Caco-2 (cell line): ENCODE measurements at regions not wholly inside any gene's neighbourhood (a gene's known extent, or its start where the extent isn't known, plus 50 kb on each side); places are given as distances from the start of the nearest gene placed in this dataset.
A peak's percentile ranks its signal among the peaks of the same experiment; 100 is the strongest.

Experiments used
- BruUV-seq: library from RNA; stranded (reverse); fragments of 400-500 nt; replicated peaks from 2 replicates; lab custom pipeline; 2021; lab: Mats Ljungman, UMichigan
- CTCF ChIA-PET: fragments of 300-600 bp; sonication (Branson Sonifier 250); formaldehyde crosslinking; loops from one replicate; lab custom pipeline; 2022; ENCODE audit warnings: antibody characterized with exemption; lab: Charles Lee
- POLR2A ChIA-PET: fragments of 300-600 bp; sonication (Branson Sonifier 250); formaldehyde crosslinking; loops from one replicate; lab custom pipeline; 2022; ENCODE audit warnings: antibody characterized with exemption; lab: Charles Lee
- DNase-seq, 2 experiments: peaks; one replicate each; pipeline versions ENCODE4 v3.0.0 to v3.0.0-alpha.2; 2020 to 2022
- H3K27me3 ChIP-seq: replicated peaks from 2 replicates; pipeline ENCODE4 v1.6.0; 2011; ENCODE audit warnings: low read length; ENCODE audit not compliant: control insufficient read depth, insufficient read depth
- H3K36me3 ChIP-seq: 2 replicates; pipeline ENCODE4 v1.5.1; 2011; ENCODE audit warnings: low read length; ENCODE audit not compliant: control insufficient read depth, insufficient read depth
- H3K4me1 ChIP-seq: fragments of 250-450 bp; sonication (Bioruptor Pico); 2 replicates; pipeline ENCODE4 v1.5.1; 2020; ENCODE audit warnings: mild to moderate bottlenecking
- H3K4me3 ChIP-seq: 2 replicates; pipeline ENCODE4 v1.5.1; 2011; ENCODE audit warnings: low read depth, mild to moderate bottlenecking, control low read depth, low read length
- H3K9me3 ChIP-seq: fragments of 250-450 bp; sonication (Bioruptor Pico); 2 replicates; pipeline ENCODE4 v1.5.1; 2020; ENCODE audit warnings: mild to moderate bottlenecking, moderate library complexity
- H3K27ac Mint-ChIP-seq: one replicate; pipeline ENCODE4 v1.8.0; 2022; ENCODE audit warnings: mixed read lengths; ENCODE audit not compliant: unreplicated experiment
- H3K27me3 Mint-ChIP-seq: one replicate; pipeline ENCODE4 v1.8.0; 2022; ENCODE audit warnings: mixed read lengths; ENCODE audit not compliant: insufficient read depth, unreplicated experiment
- H3K36me3 Mint-ChIP-seq: one replicate; pipeline ENCODE4 v1.8.0; 2022; ENCODE audit warnings: mild to moderate bottlenecking, mixed read lengths; ENCODE audit not compliant: insufficient read depth, unreplicated experiment
- H3K4me1 Mint-ChIP-seq: one replicate; pipeline ENCODE4 v1.8.0; 2022; ENCODE audit warnings: low read depth, mixed read lengths; ENCODE audit not compliant: unreplicated experiment
- H3K4me3 Mint-ChIP-seq: one replicate; pipeline ENCODE4 v1.8.0; 2022; ENCODE audit warnings: mild to moderate bottlenecking, moderate library complexity, mixed read lengths; ENCODE audit not compliant: unreplicated experiment
- H3K9me3 Mint-ChIP-seq: one replicate; pipeline ENCODE4 v1.8.0; 2022; ENCODE audit warnings: mixed read lengths; ENCODE audit not compliant: unreplicated experiment
- intact Hi-C: fragments of 100-400 bp; cut with micrococcal nuclease; formaldehyde crosslinking; loops from one replicate; pipeline ENCODE4 v1.10.0; 2022; ENCODE audit not compliant: unreplicated experiment
- TF ChIP-seq, protein P1 (sequence below), 2 experiments: fragments of 200-600 bp in 1 of 2; IDR thresholded peaks; 1 replicate in 1 of 2; 2 replicates in 1 of 2; pipeline versions ENCODE4 v1.5.1 to v1.8.0; 2011 to 2022; ENCODE audit warnings: antibody characterized with exemption in 1 of 2, control low read depth in 1 of 2, inconsistent platforms in 1 of 2, low read depth in 1 of 2, low read length in 1 of 2, mild to moderate bottlenecking in 1 of 2, moderate library complexity in 1 of 2; ENCODE audit not compliant: insufficient read depth in 1 of 2, severe bottlenecking in 1 of 2, unreplicated experiment in 1 of 2

DNA sequence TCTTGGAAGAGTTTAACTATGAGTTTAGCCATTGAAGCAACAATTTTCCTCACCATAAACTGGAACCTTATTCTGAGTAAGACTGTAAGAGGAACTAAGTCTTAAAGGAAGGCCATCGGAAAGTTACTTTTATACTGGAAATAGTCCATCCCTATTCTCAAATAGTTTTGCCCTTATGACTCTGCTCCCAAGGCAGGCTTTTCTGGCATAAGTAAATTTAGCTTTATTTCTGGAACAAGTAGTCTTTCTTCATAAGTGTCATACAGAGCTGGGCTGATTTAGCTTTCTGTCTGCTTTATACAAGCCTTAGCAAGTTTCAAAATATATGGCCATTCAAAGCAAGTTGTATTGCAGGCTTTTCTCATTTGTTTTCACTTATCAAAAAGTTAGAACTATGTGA, 328.1 kb downstream of the HACE1 start:
- no TSS peak for BruUV-seq
- Mint-ChIP-seq H3K27me3 (no peaks in the 10 kb centered on the region), H3K9me3 (peaks cover 14% of the 10 kb centered on the region), H3K4me3 (no peak overlapping the region), H3K4me1 (peaks cover 19% of the 10 kb centered on the region), H3K27ac (no peak overlapping the region), H3K36me3 (no peaks in the 10 kb centered on the region)
- Histone ChIP-seq H3K27me3 (no peaks in the 10 kb centered on the region), H3K4me1 (peaks cover 6% of the 10 kb centered on the region), H3K9me3 (no peaks in the 10 kb centered on the region), H3K36me3 (no peaks in the 10 kb centered on the region), H3K4me3 (no peak overlapping the region)
- intact Hi-C loops, result no loop called here
- TF ChIP-seq, protein P1, sequence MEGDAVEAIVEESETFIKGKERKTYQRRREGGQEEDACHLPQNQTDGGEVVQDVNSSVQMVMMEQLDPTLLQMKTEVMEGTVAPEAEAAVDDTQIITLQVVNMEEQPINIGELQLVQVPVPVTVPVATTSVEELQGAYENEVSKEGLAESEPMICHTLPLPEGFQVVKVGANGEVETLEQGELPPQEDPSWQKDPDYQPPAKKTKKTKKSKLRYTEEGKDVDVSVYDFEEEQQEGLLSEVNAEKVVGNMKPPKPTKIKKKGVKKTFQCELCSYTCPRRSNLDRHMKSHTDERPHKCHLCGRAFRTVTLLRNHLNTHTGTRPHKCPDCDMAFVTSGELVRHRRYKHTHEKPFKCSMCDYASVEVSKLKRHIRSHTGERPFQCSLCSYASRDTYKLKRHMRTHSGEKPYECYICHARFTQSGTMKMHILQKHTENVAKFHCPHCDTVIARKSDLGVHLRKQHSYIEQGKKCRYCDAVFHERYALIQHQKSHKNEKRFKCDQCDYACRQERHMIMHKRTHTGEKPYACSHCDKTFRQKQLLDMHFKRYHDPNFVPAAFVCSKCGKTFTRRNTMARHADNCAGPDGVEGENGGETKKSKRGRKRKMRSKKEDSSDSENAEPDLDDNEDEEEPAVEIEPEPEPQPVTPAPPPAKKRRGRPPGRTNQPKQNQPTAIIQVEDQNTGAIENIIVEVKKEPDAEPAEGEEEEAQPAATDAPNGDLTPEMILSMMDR (IDR thresholded peaks at IDR 0.05; ENCODE audit: insufficient read depth in 1 of 2, low read depth in 1 of 2, low read length in 1 of 2, severe bottlenecking in 1 of 2, unreplicated experiment in 1 of 2), result no peak
- CTCF ChIA-PET, result no interaction called here
- no peak for DNase-seq
- POLR2A ChIA-PET, result no interaction called here

DNA sequence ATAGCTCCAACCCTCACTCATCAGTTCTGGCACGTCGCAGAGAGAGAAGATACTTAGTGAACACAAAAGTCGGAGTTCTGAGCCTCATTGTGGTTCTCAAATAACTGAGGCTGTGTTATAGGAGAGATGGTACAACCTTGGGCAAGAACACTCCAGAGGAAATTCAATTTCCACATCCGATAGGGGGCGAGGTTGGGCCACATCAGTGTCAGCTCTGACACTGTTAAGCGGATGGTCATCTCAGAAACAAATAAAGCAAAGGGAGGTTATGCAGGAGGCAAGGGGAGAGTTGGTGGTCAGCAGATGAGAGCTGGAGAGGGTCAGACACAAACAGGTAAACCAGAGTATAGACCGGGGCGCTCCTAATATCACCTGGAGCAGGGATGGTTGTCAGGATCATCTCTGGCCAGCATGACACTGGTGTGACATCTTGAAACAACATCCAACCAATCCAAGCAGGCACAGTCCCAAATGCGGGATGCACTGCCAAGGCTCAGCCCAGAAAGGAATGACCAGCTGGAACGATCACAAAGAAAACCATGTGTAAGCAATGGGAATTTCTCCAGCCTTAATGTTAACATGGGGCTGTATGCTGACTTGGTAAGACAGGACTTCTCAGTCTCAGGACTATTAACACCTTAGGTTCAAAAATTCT, 331.8 kb downstream of the HACE1 start:
- H3K27ac Mint-ChIP-seq, result peak overlapping the region; percentile 17
- no peaks in the 10 kb centered on the region for H3K36me3 Mint-ChIP-seq
- peaks cover 16% of the 10 kb centered on the region for H3K4me1 ChIP-seq
- ChIA-PET CTCF (no interaction called here), POLR2A (no interaction called here)
- no peaks in the 10 kb centered on the region for H3K36me3 ChIP-seq
- intact Hi-C loops, result loop anchor here (5.0 to 10.0 kb wide), 3 partner anchors 123 to 731 kb away; no protein-coding TSS in a partner anchor
- peaks cover 35% of the 10 kb centered on the region for H3K4me1 Mint-ChIP-seq
- H3K4me3 Mint-ChIP-seq, result no peak overlapping the region
- DNase-seq, result no peak
- peaks cover 14% of the 10 kb centered on the region for H3K9me3 Mint-ChIP-seq
- H3K27me3 Mint-ChIP-seq, result no peaks in the 10 kb centered on the region
- BruUV-seq, result no TSS peak
- TF ChIP-seq, protein P1 (IDR thresholded peaks at IDR 0.05; ENCODE audit: insufficient read depth in 1 of 2, low read depth in 1 of 2, low read length in 1 of 2, severe bottlenecking in 1 of 2, unreplicated experiment in 1 of 2), result no peak
- no peaks in the 10 kb centered on the region for H3K9me3 ChIP-seq
- no peak overlapping the region for H3K4me3 ChIP-seq
- H3K27me3 ChIP-seq, result no peaks in the 10 kb centered on the region

DNA sequence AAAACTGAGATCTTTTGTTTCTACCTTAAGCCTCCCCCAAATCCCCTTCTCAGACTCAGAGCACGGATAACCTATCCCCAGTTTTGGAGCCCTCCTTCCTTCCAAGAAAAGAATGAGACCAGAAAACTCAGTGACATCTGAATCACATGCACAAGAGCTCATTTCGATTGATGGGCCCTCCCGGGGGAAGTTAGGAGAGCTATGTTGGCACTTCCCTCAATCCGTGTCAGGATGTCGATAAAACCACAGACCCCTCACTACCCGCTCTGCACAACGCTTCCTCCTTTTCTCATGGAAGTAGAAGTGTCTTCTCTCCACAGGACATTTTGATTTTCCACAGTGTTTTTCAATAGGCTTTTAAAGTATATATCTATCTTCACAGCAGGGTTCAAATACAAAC, 332.4 kb downstream of the HACE1 start:
- CTCF ChIA-PET, result no interaction called here

More for the DNA sequence above, 332.4 kb downstream of the HACE1 start:
- intact Hi-C loops, result loop anchor here (5.0 to 10.0 kb wide), 3 partner anchors 123 to 730 kb away; no protein-coding TSS in a partner anchor
- Mint-ChIP-seq H3K4me1 (peaks cover 35% of the 10 kb centered on the region), H3K9me3 (peaks cover 14% of the 10 kb centered on the region), H3K27ac (peak overlapping the region; percentile 17), H3K27me3 (no peaks in the 10 kb centered on the region), H3K4me3 (peak overlapping the region; percentile 23), H3K36me3 (no peaks in the 10 kb centered on the region)
- peaks cover 16% of the 10 kb centered on the region for H3K4me1 ChIP-seq
- H3K27me3 ChIP-seq, result no peaks in the 10 kb centered on the region
- TF ChIP-seq, protein P1 (IDR thresholded peaks at IDR 0.05; ENCODE audit: insufficient read depth in 1 of 2, low read depth in 1 of 2, low read length in 1 of 2, severe bottlenecking in 1 of 2, unreplicated experiment in 1 of 2), result no peak
- no peaks in the 10 kb centered on the region for H3K36me3 ChIP-seq
- BruUV-seq, result no TSS peak
- POLR2A ChIA-PET, result no interaction called here
- no peak for DNase-seq
- no peaks in the 10 kb centered on the region for H3K9me3 ChIP-seq
- no peak overlapping the region for H3K4me3 ChIP-seq
